ENCODE measurements at regions not wholly inside any gene's neighbourhood (a gene's known extent, or its start where the extent isn't known, plus 50 kb on each side); places are given as distances from the start of the nearest gene placed in this dataset.
"Not testable (repeated sequence)": the region's sequence is repeated elsewhere in the genome, so short reads cannot be mapped to it uniquely, and the experiment has no call there.

GRCh38 chrY:10958122-10958521, 1430.4 kb downstream of the TSPY10 start:
- DNase-seq; intact Hi-C loops (cut with DNase I); ATAC-seq (ENCODE audit: poor library complexity): not testable (repeated sequence)

GRCh38 chrY:10973422-10973821, 1445.7 kb downstream of the TSPY10 start:
- intact Hi-C loops (cut with DNase I) = no loop called here
- ATAC-seq (ENCODE audit: poor library complexity) = no peak
- no peak for DNase-seq

- DNase-seq (no peak), ATAC-seq (ENCODE audit: poor library complexity) (no peak)
- intact Hi-C loops (cut with DNase I) = no loop called here
Measured at GRCh38 chrY:10986655-10987054, 1459.0 kb downstream of the TSPY10 start.

- intact Hi-C loops (cut with DNase I) = no loop called here
- ATAC-seq (ENCODE audit: poor library complexity) (no peak), DNase-seq (no peak)
Measured at GRCh38 chrY:10987626-10988025, 1459.9 kb downstream of the TSPY10 start.

GRCh38 chrY:10993955-10994354, 1466.3 kb downstream of the TSPY10 start:
- DNase-seq (no peak), ATAC-seq (ENCODE audit: poor library complexity) (no peak)
- intact Hi-C loops (cut with DNase I) = no loop called here

- intact Hi-C loops (cut with DNase I); DNase-seq: not testable (repeated sequence)
- peak; percentile 60 for ATAC-seq (ENCODE audit: poor library complexity)
Measured at GRCh38 chrY:10999715-11000114, 1472.0 kb downstream of the TSPY10 start.

DNA sequence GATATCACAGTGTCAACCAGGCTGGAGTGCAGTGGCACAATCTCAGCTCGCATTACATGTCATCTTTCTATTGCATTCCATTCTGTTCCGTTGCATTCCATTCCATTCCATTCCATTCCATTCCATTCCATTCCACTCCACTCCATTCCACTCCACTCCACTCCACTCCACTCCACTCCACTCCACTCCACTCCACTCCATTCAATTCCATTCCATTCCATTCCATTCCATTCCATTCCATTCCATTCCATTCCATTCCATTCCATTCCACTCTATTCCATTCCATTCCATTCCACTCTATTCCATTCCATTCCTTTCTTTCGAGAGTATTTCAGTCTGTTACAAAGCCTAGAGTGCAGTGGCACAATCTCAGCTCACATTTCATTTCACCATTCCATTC, 1486.5 kb downstream of the TSPY10 start:
- intact Hi-C loops (cut with DNase I); ATAC-seq (ENCODE audit: poor library complexity); DNase-seq: not testable (repeated sequence)

DNA sequence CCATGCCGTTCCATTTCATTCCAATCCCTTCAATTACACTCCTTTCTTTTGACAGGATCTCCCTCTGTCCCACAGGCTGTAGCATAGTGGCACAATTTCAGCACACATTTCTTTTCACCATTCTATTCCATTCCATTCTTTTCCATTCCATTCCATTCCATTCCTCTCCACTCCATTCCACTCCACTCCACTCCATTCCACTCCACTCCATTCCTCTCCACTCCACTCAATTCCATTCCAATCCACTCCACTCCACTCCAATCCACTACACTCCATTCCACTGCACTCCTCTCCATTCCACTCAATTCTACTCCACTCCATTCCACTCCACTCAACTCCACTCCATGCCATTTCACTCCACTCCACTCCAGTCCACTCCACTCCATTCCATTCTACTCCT, 1495.1 kb downstream of the TSPY10 start:
- ATAC-seq (ENCODE audit: poor library complexity) (no peak), DNase-seq (no peak)
- intact Hi-C loops (cut with DNase I) = no loop called here

DNA sequence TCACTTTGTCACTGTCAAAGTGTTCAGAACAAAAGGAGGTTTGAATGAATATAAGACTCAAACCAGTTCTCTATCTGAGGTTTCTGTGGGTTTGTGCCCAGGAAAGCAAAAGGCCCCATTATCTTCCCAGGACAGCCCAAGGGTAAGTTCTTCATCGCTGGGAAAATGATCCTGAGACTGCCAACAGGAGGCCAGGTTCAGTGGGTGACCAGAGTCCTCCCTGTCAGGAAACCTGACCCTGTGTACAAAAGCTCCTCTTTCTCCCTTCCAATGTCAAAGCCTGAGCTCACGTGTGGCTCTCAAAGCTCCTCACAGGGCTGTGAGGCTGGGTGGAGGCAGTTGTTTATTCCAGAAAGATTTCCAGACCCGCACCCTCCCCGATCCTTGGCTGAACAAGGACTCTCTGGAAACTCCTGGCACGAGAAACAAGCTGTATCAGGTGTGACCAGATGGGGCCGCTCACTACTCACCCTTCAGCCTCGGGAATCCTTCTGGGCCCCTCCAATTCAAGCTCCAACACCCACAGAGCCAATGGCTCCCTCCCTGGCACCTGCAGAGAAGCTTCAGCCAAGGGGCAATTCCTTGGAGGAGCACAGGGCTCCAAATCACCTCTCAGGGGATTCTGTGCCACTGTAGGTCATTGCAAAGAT, 1516.7 kb downstream of the TSPY10 start:
- ATAC-seq (ENCODE audit: poor library complexity) = no peak
- intact Hi-C loops (cut with DNase I) = no loop called here
- DNase-seq = no peak

DNA sequence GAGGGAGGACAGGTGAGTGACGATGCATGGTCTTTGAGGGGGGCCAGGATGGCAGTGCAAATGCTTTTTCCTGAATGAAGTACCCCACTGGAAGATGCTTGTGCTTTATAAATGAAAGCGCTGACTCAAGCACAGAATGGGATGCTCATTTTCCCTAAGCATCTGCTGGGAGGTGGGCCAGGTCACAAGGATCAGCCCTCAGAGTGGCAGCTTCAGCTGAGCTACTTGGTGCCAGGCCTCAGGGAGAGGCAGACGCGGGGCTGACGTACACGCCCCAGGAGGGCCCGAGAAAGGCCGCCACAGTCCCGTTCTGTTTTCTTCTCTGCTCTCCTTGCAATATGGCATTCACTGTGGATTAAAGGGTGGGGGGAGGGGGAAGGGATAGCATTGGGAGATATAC, 1535.8 kb downstream of the TSPY10 start:
- DNase-seq (no peak), ATAC-seq (ENCODE audit: poor library complexity) (no peak)
- intact Hi-C loops (cut with DNase I) = no loop called here

GRCh38 chrY:11063960-11064359, 1536.3 kb downstream of the TSPY10 start:
- ATAC-seq (ENCODE audit: poor library complexity) (no peak), DNase-seq (no peak)
- intact Hi-C loops (cut with DNase I) = no loop called here

DNA sequence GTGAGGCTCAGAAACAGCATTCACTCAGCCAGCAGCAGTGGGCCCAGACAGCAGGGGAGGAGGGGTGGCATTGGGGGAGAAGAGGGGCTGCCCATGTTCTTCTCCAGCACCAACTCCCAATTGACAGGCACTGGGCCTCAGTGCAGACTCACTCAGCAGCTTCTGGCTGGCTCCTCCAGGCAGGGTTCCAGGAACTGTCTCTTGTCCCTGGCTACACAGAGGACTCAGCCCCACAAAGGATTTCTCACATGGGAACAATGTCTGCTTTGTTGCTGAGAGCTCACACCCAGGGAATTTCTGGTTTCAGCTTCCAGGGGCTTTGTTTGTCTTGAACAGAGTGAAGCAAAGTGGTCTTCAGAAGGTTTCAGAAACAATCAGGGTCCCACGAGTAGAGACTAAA, 1536.7 kb downstream of the TSPY10 start:
- intact Hi-C loops (cut with DNase I) = no loop called here
- ATAC-seq (ENCODE audit: poor library complexity) (no peak), DNase-seq (no peak)

GRCh38 chrY:11069271-11069670, 1541.6 kb downstream of the TSPY10 start:
- ATAC-seq (ENCODE audit: poor library complexity) = no peak
- no peak for DNase-seq
- intact Hi-C loops (cut with DNase I) = no loop called here

DNA sequence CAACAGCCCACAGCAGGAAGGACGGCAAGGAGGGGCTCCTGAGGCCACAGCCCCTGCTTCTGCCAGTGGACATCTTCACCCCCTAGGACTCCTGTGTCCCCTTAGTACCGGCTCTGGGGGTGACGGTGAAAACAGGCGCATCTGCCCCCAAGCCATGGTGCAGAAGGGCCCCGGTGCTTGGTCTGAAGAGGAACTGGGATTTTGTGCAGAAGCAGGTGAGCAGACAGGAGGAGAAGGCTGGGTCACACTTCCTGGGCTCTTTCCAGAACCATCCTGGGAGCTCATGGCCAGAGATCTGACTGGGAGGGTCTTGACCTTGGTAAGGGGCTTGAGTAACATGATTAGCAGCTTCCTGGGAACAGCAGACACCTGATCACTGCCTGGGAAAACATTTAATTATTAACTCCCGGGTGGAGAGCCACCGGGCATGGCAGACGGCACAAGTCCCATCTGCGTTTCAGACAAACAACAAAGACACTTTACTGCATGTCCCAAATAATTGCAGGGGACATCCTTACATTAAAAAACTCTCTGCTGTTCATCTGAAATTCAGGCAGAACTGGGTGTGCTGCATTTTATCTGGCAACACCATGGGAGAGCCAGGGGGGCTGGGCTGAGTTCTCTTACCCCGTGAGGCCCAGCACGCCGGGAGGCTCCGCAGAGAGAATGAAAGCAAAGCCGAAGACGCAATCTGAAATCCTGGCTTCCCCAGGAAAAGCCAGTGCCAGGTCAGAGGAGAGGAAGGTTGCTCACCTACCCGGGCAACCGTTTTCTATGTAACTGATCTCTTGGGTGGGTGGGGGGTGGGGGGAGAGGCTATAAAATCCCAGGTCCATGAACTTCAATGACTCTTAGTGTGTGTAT, 1542.8 kb downstream of the TSPY10 start:
- ATAC-seq (ENCODE audit: poor library complexity) = no peak
- no peak for DNase-seq
- intact Hi-C loops (cut with DNase I) = no loop called here

GRCh38 chrY:11085801-11086200, 1558.1 kb downstream of the TSPY10 start:
- DNase-seq; ATAC-seq (ENCODE audit: poor library complexity); intact Hi-C loops (cut with DNase I): not testable (repeated sequence)

DNA sequence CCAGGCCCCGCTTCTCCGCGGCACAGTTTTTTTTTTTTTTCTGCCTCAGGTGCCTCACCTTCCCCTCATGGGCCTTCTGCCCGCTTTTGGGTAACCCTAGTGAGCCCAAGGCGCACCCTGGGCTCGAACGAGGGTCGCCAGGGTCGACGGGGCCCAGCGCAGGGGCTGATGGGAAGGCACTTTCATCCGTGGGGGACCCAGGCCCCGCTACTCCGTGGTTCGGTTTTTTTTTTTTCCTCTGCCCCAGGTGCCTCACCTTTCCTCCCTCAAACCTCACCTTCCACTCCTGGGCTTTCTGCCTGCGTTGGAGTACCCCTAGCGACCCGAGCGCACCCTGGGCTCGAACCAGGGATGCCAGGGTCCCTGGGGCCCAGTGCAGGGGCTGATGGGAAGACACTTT, 1569.8 kb downstream of the TSPY10 start:
- intact Hi-C loops (cut with DNase I); DNase-seq; ATAC-seq (ENCODE audit: poor library complexity): not testable (repeated sequence)

DNA sequence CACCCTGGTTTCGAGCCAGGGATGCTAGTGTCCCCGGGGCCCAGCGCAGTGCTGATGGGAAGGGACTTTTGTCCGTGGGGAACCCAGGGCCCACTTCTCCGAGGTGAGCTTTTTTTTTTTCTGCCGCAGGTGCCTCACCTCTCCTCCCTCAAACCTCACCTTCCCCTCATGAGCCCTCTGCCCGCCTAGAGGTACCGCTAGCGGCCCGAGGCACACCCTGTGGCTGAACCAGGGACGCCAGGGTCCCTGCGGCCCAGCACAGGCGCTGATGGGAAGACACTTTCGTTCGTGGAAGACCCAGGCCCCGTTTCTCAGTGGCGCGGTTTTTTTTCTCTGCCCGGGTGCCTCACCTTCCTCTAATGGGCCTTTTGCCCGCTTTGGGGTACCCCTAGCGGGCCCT, 1570.7 kb downstream of the TSPY10 start:
- DNase-seq; ATAC-seq (ENCODE audit: poor library complexity); intact Hi-C loops (cut with DNase I): not testable (repeated sequence)

DNA sequence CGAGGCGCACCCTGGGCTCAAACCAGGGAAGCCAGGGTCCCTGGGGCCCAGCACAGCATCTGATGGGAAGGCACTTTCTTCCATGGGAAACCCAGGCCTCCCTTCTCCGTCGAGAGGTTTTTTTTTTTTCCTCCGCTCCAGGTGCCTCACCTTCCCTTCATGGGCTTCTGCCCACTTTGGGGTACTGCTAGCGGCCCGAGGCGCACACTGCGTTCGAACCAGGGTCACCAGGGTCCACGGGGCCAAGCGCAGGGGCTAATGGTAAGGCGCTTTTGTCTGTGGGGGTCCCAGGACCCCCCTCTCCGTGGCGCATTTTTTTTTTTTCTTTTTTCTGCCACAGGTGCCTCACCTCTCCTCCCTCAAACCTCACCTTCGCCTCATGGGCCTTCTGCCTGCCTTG, 1571.3 kb downstream of the TSPY10 start:
- intact Hi-C loops (cut with DNase I) = no loop called here
- no peak for ATAC-seq (ENCODE audit: poor library complexity)
- no peak for DNase-seq

- DNase-seq; intact Hi-C loops (cut with DNase I); ATAC-seq (ENCODE audit: poor library complexity): not testable (repeated sequence)
Measured at GRCh38 chrY:11100472-11100871, 1572.8 kb downstream of the TSPY10 start.

DNA sequence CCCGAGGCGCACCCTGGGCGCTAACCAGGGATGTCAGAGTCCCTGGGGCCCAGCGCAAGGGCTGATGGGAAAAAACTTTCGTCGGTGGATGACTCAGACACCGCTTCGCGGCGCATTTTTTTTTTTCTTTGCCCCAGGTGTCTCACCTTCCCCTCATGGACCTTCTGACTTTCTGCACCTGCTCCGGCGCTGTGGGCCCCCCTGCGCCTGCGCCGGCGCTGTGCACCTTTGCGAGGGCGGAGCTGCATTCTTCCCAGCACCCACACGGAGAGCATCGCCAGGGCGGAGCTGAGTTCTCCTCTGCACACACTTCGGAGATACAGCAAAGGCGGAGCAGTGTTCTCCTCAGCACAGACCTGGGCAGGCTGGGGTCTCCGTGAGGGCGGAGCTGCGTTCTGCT, 1575.3 kb downstream of the TSPY10 start:
- ATAC-seq (ENCODE audit: poor library complexity); intact Hi-C loops (cut with DNase I); DNase-seq: not testable (repeated sequence)

Data from Right ventricle myocardium superior (tissue), 1 donor.